AG08396 (cell line): ENCODE measurements at regions not wholly inside any gene's neighbourhood (a gene's known extent, or its start where the extent isn't known, plus 50 kb on each side); places are given as distances from the start of the nearest gene placed in this dataset.

Experiments used
- DNase-seq: peaks from one replicate; pipeline ENCODE4 v3.0.0; 2012; ENCODE audit warnings: low spot score, mixed read lengths

GRCh38 chr2:52139241-52139640, 1107.3 kb upstream of the NRXN1 start:
- no peak for DNase-seq

- DNase-seq: no peak
These were observed 1103.3 kb upstream of the NRXN1 start for GRCh38 chr2:52135235-52135634.

- no peak for DNase-seq
These were observed 1096.1 kb upstream of the NRXN1 start for GRCh38 chr2:52128081-52128480.

GRCh38 chr2:52127527-52127926, 1095.6 kb upstream of the NRXN1 start:
- no peak for DNase-seq

- DNase-seq: no peak
These were observed 1085.4 kb upstream of the NRXN1 start for GRCh38 chr2:52117299-52117698.

- DNase-seq: no peak
These were observed 1083.8 kb upstream of the NRXN1 start for GRCh38 chr2:52115750-52116149.

- DNase-seq: no peak
These were observed 1081.4 kb upstream of the NRXN1 start for GRCh38 chr2:52113338-52113737.

- DNase-seq: no peak
These were observed 1080.2 kb upstream of the NRXN1 start for GRCh38 chr2:52112141-52112540.

- DNase-seq: no peak
These were observed 1075.2 kb upstream of the NRXN1 start for GRCh38 chr2:52107124-52107523.

GRCh38 chr2:52097071-52097470, 1065.1 kb upstream of the NRXN1 start:
- no peak for DNase-seq

- DNase-seq: no peak
These were observed 1052.8 kb upstream of the NRXN1 start for GRCh38 chr2:52084759-52085158.

GRCh38 chr2:52083214-52083613, 1051.3 kb upstream of the NRXN1 start:
- DNase-seq: no peak

- DNase-seq: no peak
These were observed 1050.7 kb upstream of the NRXN1 start for GRCh38 chr2:52082646-52083045.

GRCh38 chr2:52079602-52080001, 1047.7 kb upstream of the NRXN1 start:
- DNase-seq: no peak

- DNase-seq: no peak
These were observed 1045.2 kb upstream of the NRXN1 start for GRCh38 chr2:52077159-52077558.

- DNase-seq: no peak
These were observed 1042.3 kb upstream of the NRXN1 start for GRCh38 chr2:52074130-52074719.

- DNase-seq: no peak
These were observed 1041.0 kb upstream of the NRXN1 start for GRCh38 chr2:52072949-52073348.

GRCh38 chr2:52070665-52071064, 1038.7 kb upstream of the NRXN1 start:
- DNase-seq: no peak

- no peak for DNase-seq
These were observed 1032.3 kb upstream of the NRXN1 start for GRCh38 chr2:52064234-52064633.

- no peak for DNase-seq
These were observed 1022.9 kb upstream of the NRXN1 start for GRCh38 chr2:52054824-52055223.

GRCh38 chr2:52036853-52037252, 1004.9 kb upstream of the NRXN1 start:
- no peak for DNase-seq

GRCh38 chr2:52036024-52036423, 1004.1 kb upstream of the NRXN1 start:
- DNase-seq: no peak

- DNase-seq: no peak
These were observed 1003.5 kb upstream of the NRXN1 start for GRCh38 chr2:52035391-52035790.

GRCh38 chr2:52034706-52035105, 1002.8 kb upstream of the NRXN1 start:
- no peak for DNase-seq

GRCh38 chr2:52022006-52022405, 990.1 kb upstream of the NRXN1 start:
- no peak for DNase-seq
